NCI-H82 treated with DMSO at 0.1 percent for 48 hours (cell line): ENCODE measurements at regions not wholly inside any gene's neighbourhood (a gene's known extent, or its start where the extent isn't known, plus 50 kb on each side); places are given as distances from the start of the nearest gene placed in this dataset.
A peak's percentile ranks its signal among the peaks of the same experiment; 100 is the strongest.

Experiments used
- DNase-seq: peaks from one replicate; lab custom pipeline; 2025; ENCODE audit not compliant: unreplicated experiment; lab: John Stamatoyannopoulos, UW

- DNase-seq = no peak
These were observed 328.3 kb downstream of the GPAT3 start for GRCh38 chr4:83864097-83864817.

- no peak for DNase-seq
These were observed 326.6 kb downstream of the GPAT3 start for GRCh38 chr4:83862471-83862870.

- no peak for DNase-seq
These were observed 324.3 kb downstream of the GPAT3 start for GRCh38 chr4:83860200-83860599.

GRCh38 chr4:83858131-83858530, 322.2 kb downstream of the GPAT3 start:
- DNase-seq = no peak

GRCh38 chr4:83855044-83855443, 319.1 kb downstream of the GPAT3 start:
- no peak for DNase-seq

GRCh38 chr4:83852085-83852451, 316.2 kb downstream of the GPAT3 start:
- DNase-seq = no peak

GRCh38 chr4:83851261-83852084, 315.6 kb downstream of the GPAT3 start:
- DNase-seq = no peak

- DNase-seq = no peak
These were observed 314.5 kb downstream of the GPAT3 start for GRCh38 chr4:83850435-83850834.

GRCh38 chr4:83846193-83846830, 310.4 kb downstream of the GPAT3 start:
- no peak for DNase-seq

GRCh38 chr4:83839615-83840014, 303.7 kb downstream of the GPAT3 start:
- DNase-seq = no peak

GRCh38 chr4:83837614-83838308, 301.9 kb downstream of the GPAT3 start:
- DNase-seq = no peak

GRCh38 chr4:83833920-83834319, 298.0 kb downstream of the GPAT3 start:
- no peak for DNase-seq

GRCh38 chr4:83832110-83832825, 296.4 kb downstream of the GPAT3 start:
- DNase-seq = no peak

GRCh38 chr4:83831588-83831987, 295.7 kb downstream of the GPAT3 start:
- DNase-seq = no peak

- peak; percentile 32 for DNase-seq
These were observed 294.4 kb downstream of the GPAT3 start for GRCh38 chr4:83830138-83830888.

GRCh38 chr4:83828601-83829000, 292.7 kb downstream of the GPAT3 start:
- DNase-seq = peak; percentile 21

- no peak for DNase-seq
These were observed 285.6 kb downstream of the GPAT3 start for GRCh38 chr4:83821493-83821892.

- no peak for DNase-seq
These were observed 283.7 kb downstream of the GPAT3 start for GRCh38 chr4:83819582-83819981.

- no peak for DNase-seq
These were observed 274.5 kb downstream of the GPAT3 start for GRCh38 chr4:83810428-83810827.

- DNase-seq = peak; percentile 39
These were observed 273.7 kb downstream of the GPAT3 start for GRCh38 chr4:83809581-83809980.
